HG03060 (cell line): ENCODE measurements at regions not wholly inside any gene's neighbourhood (a gene's known extent, or its start where the extent isn't known, plus 50 kb on each side); places are given as distances from the start of the nearest gene placed in this dataset.
"Not testable (repeated sequence)": the region's sequence is repeated elsewhere in the genome, so short reads cannot be mapped to it uniquely, and the experiment has no call there.

Experiments
- ATAC-seq: cut with Tn5 transposase; IDR thresholded peaks from one replicate; pipeline ENCODE4 v1.9.1; 2021; ENCODE audit warnings: low read depth, moderate number of reproducible peaks; ENCODE audit not compliant: unreplicated experiment

- no peak for ATAC-seq
These were observed 147.0 kb downstream of the SOX4 start for GRCh38 chr6:21740376-21741124.

GRCh38 chr6:21741221-21742109 lies 147.9 kb downstream of the SOX4 start:
- no peak for ATAC-seq

GRCh38 chr6:21742238-21742660 lies 148.7 kb downstream of the SOX4 start:
- no peak for ATAC-seq

- no peak for ATAC-seq
These were observed 150.8 kb downstream of the SOX4 start for GRCh38 chr6:21744331-21744730.

GRCh38 chr6:21745543-21746337 lies 152.2 kb downstream of the SOX4 start:
- no peak for ATAC-seq

GRCh38 chr6:21747441-21747840 lies 153.9 kb downstream of the SOX4 start:
- ATAC-seq, result no peak

GRCh38 chr6:21748343-21749056 lies 154.9 kb downstream of the SOX4 start:
- no peak for ATAC-seq

GRCh38 chr6:21749754-21750153 lies 156.2 kb downstream of the SOX4 start:
- ATAC-seq, result no peak

- no peak for ATAC-seq
These were observed 157.0 kb downstream of the SOX4 start for GRCh38 chr6:21750575-21750974.

- no peak for ATAC-seq
These were observed 158.1 kb downstream of the SOX4 start for GRCh38 chr6:21751608-21752007.

- no peak for ATAC-seq
These were observed 158.7 kb downstream of the SOX4 start for GRCh38 chr6:21752054-21752811.

- no peak for ATAC-seq
These were observed 159.9 kb downstream of the SOX4 start for GRCh38 chr6:21753241-21754108.

GRCh38 chr6:21754891-21755290 lies 161.3 kb downstream of the SOX4 start:
- ATAC-seq, result no peak

GRCh38 chr6:21756487-21756886 lies 162.9 kb downstream of the SOX4 start:
- ATAC-seq, result no peak

GRCh38 chr6:21757392-21757791 lies 163.8 kb downstream of the SOX4 start:
- not testable (repeated sequence) for ATAC-seq

GRCh38 chr6:21759721-21760120 lies 166.2 kb downstream of the SOX4 start:
- ATAC-seq, result no peak

- ATAC-seq, result not testable (repeated sequence)
These were observed 167.6 kb downstream of the SOX4 start for GRCh38 chr6:21761053-21761730.

GRCh38 chr6:21764989-21765388 lies 171.4 kb downstream of the SOX4 start:
- ATAC-seq, result no peak
